Naive thymus-derived CD4-positive, alpha-beta T cell (primary cell): ENCODE measurements at regions not wholly inside any gene's neighbourhood (a gene's known extent, or its start where the extent isn't known, plus 50 kb on each side); places are given as distances from the start of the nearest gene placed in this dataset.

Source experiments
- ATAC-seq: fragments of 150-1000 bp; cut with Tn5 transposase; 2 replicates; pipeline ENCODE4 v1.10.0; 2021; ENCODE audit warnings: mild to moderate bottlenecking, moderate library complexity
- CTCF ChIA-PET: fragments of 350-600 bp; sonication (Branson Sonifier 250); formaldehyde crosslinking; loops from one replicate; lab custom pipeline; 2021; ENCODE audit warnings: antibody characterized with exemption; lab: Charles Lee
- POLR2A ChIA-PET: fragments of 350-600 bp; sonication (Branson Sonifier 250); formaldehyde crosslinking; loops from one replicate; lab custom pipeline; 2021; ENCODE audit warnings: antibody characterized with exemption, inconsistent platforms; lab: Charles Lee
- DNase-seq, 9 donors: peaks; one replicate each; pipeline versions ENCODE4 v3.0.0 to v3.0.0-alpha.2; 2020 to 2022; ENCODE audit warnings: mixed read lengths in 1 of 9
- H3K27ac ChIP-seq: one replicate; pipeline ENCODE4 v1.7.0; 2013; ENCODE audit warnings: mild to moderate bottlenecking, low read depth, low read length, moderate library complexity
- H3K27me3 ChIP-seq, 2 donors: one replicate each; pipeline ENCODE4 v1.7.0; 2013; ENCODE audit warnings: low read length in 2 of 2, mild to moderate bottlenecking in 2 of 2, moderate library complexity in 2 of 2; ENCODE audit not compliant: control insufficient read depth in 2 of 2, insufficient read depth in 2 of 2
- H3K36me3 ChIP-seq, 3 experiments: 1 replicate in 2 of 3; 2 replicates in 1 of 3; pipeline ENCODE4 v1.7.0; 2013; ENCODE audit warnings: low read length in 3 of 3, mild to moderate bottlenecking in 3 of 3, moderate library complexity in 1 of 3; ENCODE audit not compliant: insufficient read depth in 3 of 3, control insufficient read depth in 2 of 3
- H3K4me1 ChIP-seq, 2 donors: one replicate each; pipeline ENCODE4 v1.7.0; 2013; ENCODE audit warnings: low read length in 2 of 2, mild to moderate bottlenecking in 2 of 2, moderate library complexity in 1 of 2; ENCODE audit not compliant: control insufficient read depth in 2 of 2, insufficient read depth in 2 of 2
- H3K4me3 ChIP-seq: 2 replicates; pipeline ENCODE4 v1.7.0; 2013; ENCODE audit warnings: mild to moderate bottlenecking, low read length
- H3K9me3 ChIP-seq, 3 experiments: 1 replicate in 2 of 3; 2 replicates in 1 of 3; pipeline ENCODE4 v1.7.0; 2013; ENCODE audit warnings: low read length in 3 of 3; ENCODE audit not compliant: control insufficient read depth in 2 of 3
- H3K27ac Mint-ChIP-seq, 9 donors: one replicate each; pipeline ENCODE4 v1.8.0; 2020 to 2022; ENCODE audit warnings: mixed read lengths in 9 of 9, mild to moderate bottlenecking in 8 of 9, moderate library complexity in 5 of 9, inconsistent platforms in 2 of 9
- H3K27me3 Mint-ChIP-seq, 5 donors: one replicate each; pipeline ENCODE4 v1.8.0; 2021 to 2022; ENCODE audit warnings: mixed read lengths in 5 of 5, mild to moderate bottlenecking in 1 of 5
- H3K36me3 Mint-ChIP-seq, 5 donors: one replicate each; pipeline ENCODE4 v1.8.0; 2020 to 2022; ENCODE audit warnings: mixed read lengths in 5 of 5, mild to moderate bottlenecking in 3 of 5, inconsistent platforms in 1 of 5
- H3K4me1 Mint-ChIP-seq, 7 donors: one replicate each; pipeline ENCODE4 v1.8.0; 2020 to 2022; ENCODE audit warnings: mixed read lengths in 7 of 7, mild to moderate bottlenecking in 3 of 7, inconsistent platforms in 1 of 7
- H3K4me3 Mint-ChIP-seq, 10 donors: one replicate each; pipeline ENCODE4 v1.8.0; 2020 to 2022; ENCODE audit warnings: mild to moderate bottlenecking in 10 of 10, mixed read lengths in 10 of 10, moderate library complexity in 6 of 10, inconsistent platforms in 2 of 10
- H3K9me3 Mint-ChIP-seq, 11 donors: one replicate each; pipeline ENCODE4 v1.8.0; 2020 to 2022; ENCODE audit warnings: mixed read lengths in 11 of 11, mild to moderate bottlenecking in 4 of 11, inconsistent platforms in 1 of 11, moderate library complexity in 1 of 11
- intact Hi-C, 2 donors: fragments of 100-400 bp; cut with micrococcal nuclease; formaldehyde crosslinking; loops; one replicate each; pipeline ENCODE4 v1.15.1; 2023

GRCh38 chr20:7231303-7231702 is 463.8 kb downstream of the BMP2 start:
- no peaks in the 10 kb centered on the region for H3K4me1 ChIP-seq
- peaks cover 0 to 3% (median 0%) of the 10 kb centered on the region in 3 experiments for H3K9me3 ChIP-seq
- H3K36me3 ChIP-seq: no peaks in the 10 kb centered on the region
- Mint-ChIP-seq H3K4me3 (no peak overlapping the region), H3K27ac (no peak overlapping the region), H3K27me3 (no peaks in the 10 kb centered on the region), H3K9me3 (peaks cover 0 to 27% (median 10%) of the 10 kb centered on the region in 11 donors), H3K36me3 (no peaks in the 10 kb centered on the region), H3K4me1 (no peaks in the 10 kb centered on the region)
- no peak for DNase-seq
- ATAC-seq: no peak
- intact Hi-C loops: no loop called here
- H3K4me3 ChIP-seq: no peak overlapping the region
- ChIA-PET CTCF (no interaction called here), POLR2A (no interaction called here)
- no peak overlapping the region for H3K27ac ChIP-seq
- no peaks in the 10 kb centered on the region for H3K27me3 ChIP-seq

- Mint-ChIP-seq H3K4me1 (no peaks in the 10 kb centered on the region), H3K27me3 (no peaks in the 10 kb centered on the region), H3K9me3 (peaks cover 0 to 27% (median 7%) of the 10 kb centered on the region in 11 donors), H3K4me3 (no peak overlapping the region), H3K27ac (no peak overlapping the region), H3K36me3 (no peaks in the 10 kb centered on the region)
- DNase-seq (no peak), ATAC-seq (no peak)
- Histone ChIP-seq H3K4me1 (no peaks in the 10 kb centered on the region), H3K4me3 (no peak overlapping the region), H3K9me3 (peaks cover 0 to 7% (median 0%) of the 10 kb centered on the region in 3 experiments), H3K27ac (no peak overlapping the region), H3K27me3 (no peaks in the 10 kb centered on the region), H3K36me3 (no peaks in the 10 kb centered on the region)
- intact Hi-C loops: no loop called here
- ChIA-PET POLR2A (no interaction called here), CTCF (no interaction called here)
Observed at GRCh38 chr20:7232796-7233195, 465.3 kb downstream of the BMP2 start.

GRCh38 chr20:7237251-7237650 is 469.8 kb downstream of the BMP2 start:
- H3K9me3 Mint-ChIP-seq: peaks cover 0 to 30% (median 6%) of the 10 kb centered on the region in 11 donors
- intact Hi-C loops: no loop called here
- ChIA-PET CTCF (no interaction called here), POLR2A (interaction anchor here (0.5 kb wide), 1 partner anchor 16 kb away, joined by 4 read pairs; no protein-coding TSS in a partner anchor)
- ATAC-seq (no peak), DNase-seq (no peak)
- H3K27ac Mint-ChIP-seq: no peak overlapping the region
- H3K27me3 Mint-ChIP-seq: no peaks in the 10 kb centered on the region
- H3K4me3 Mint-ChIP-seq: no peak overlapping the region
- no peaks in the 10 kb centered on the region for H3K27me3 ChIP-seq
- peaks cover 0 to 7% (median 0%) of the 10 kb centered on the region in 3 experiments for H3K9me3 ChIP-seq
- no peak overlapping the region for H3K4me3 ChIP-seq
- H3K4me1 Mint-ChIP-seq: no peaks in the 10 kb centered on the region
- no peaks in the 10 kb centered on the region for H3K36me3 Mint-ChIP-seq
- no peaks in the 10 kb centered on the region for H3K4me1 ChIP-seq
- no peaks in the 10 kb centered on the region for H3K36me3 ChIP-seq
- no peak overlapping the region for H3K27ac ChIP-seq

- Histone ChIP-seq H3K4me1 (no peaks in the 10 kb centered on the region), H3K4me3 (no peak overlapping the region), H3K27me3 (no peaks in the 10 kb centered on the region), H3K9me3 (peaks cover 0 to 7% (median 0%) of the 10 kb centered on the region in 3 experiments), H3K27ac (no peak overlapping the region), H3K36me3 (no peaks in the 10 kb centered on the region)
- Mint-ChIP-seq H3K36me3 (no peaks in the 10 kb centered on the region), H3K4me3 (no peak overlapping the region), H3K27me3 (no peaks in the 10 kb centered on the region), H3K27ac (no peak overlapping the region), H3K4me1 (no peaks in the 10 kb centered on the region), H3K9me3 (peaks cover 0 to 24% (median 2%) of the 10 kb centered on the region in 11 donors)
- intact Hi-C loops: no loop called here
- ATAC-seq (no peak), DNase-seq (no peak)
- ChIA-PET CTCF (no interaction called here), POLR2A (no interaction called here)
Observed at GRCh38 chr20:7240490-7240889, 473.0 kb downstream of the BMP2 start.

GRCh38 chr20:7248281-7249201 is 481.1 kb downstream of the BMP2 start:
- Mint-ChIP-seq H3K9me3 (peaks cover 0 to 16% (median 4%) of the 10 kb centered on the region in 11 donors), H3K27me3 (no peaks in the 10 kb centered on the region), H3K4me3 (no peak overlapping the region), H3K4me1 (no peaks in the 10 kb centered on the region), H3K36me3 (no peaks in the 10 kb centered on the region), H3K27ac (no peak overlapping the region)
- no peak for ATAC-seq
- H3K36me3 ChIP-seq: no peaks in the 10 kb centered on the region
- no peaks in the 10 kb centered on the region for H3K9me3 ChIP-seq
- no peak for DNase-seq
- no peak overlapping the region for H3K4me3 ChIP-seq
- no peaks in the 10 kb centered on the region for H3K4me1 ChIP-seq
- no peak overlapping the region for H3K27ac ChIP-seq
- ChIA-PET POLR2A (no interaction called here), CTCF (no interaction called here)
- no peaks in the 10 kb centered on the region for H3K27me3 ChIP-seq
- intact Hi-C loops: no loop called here

- Histone ChIP-seq H3K4me1 (no peaks in the 10 kb centered on the region), H3K4me3 (no peak overlapping the region), H3K36me3 (no peaks in the 10 kb centered on the region), H3K9me3 (no peaks in the 10 kb centered on the region), H3K27me3 (no peaks in the 10 kb centered on the region), H3K27ac (no peak overlapping the region)
- POLR2A ChIA-PET: no interaction called here
- H3K4me3 Mint-ChIP-seq: no peak overlapping the region
- H3K4me1 Mint-ChIP-seq: no peaks in the 10 kb centered on the region
- H3K27me3 Mint-ChIP-seq: no peaks in the 10 kb centered on the region
- DNase-seq (no peak), ATAC-seq (no peak)
- CTCF ChIA-PET: no interaction called here
- no peak overlapping the region for H3K27ac Mint-ChIP-seq
- intact Hi-C loops: no loop called here
- no peaks in the 10 kb centered on the region for H3K36me3 Mint-ChIP-seq
- H3K9me3 Mint-ChIP-seq: peaks cover 0 to 13% (median 4%) of the 10 kb centered on the region in 11 donors
Observed at GRCh38 chr20:7250337-7250736, 482.9 kb downstream of the BMP2 start.

GRCh38 chr20:7257099-7257498 is 489.6 kb downstream of the BMP2 start:
- Histone ChIP-seq H3K9me3 (no peaks in the 10 kb centered on the region), H3K27ac (no peak overlapping the region), H3K4me3 (no peak overlapping the region), H3K4me1 (no peaks in the 10 kb centered on the region), H3K27me3 (no peaks in the 10 kb centered on the region), H3K36me3 (no peaks in the 10 kb centered on the region)
- intact Hi-C loops: no loop called here
- Mint-ChIP-seq H3K36me3 (no peaks in the 10 kb centered on the region), H3K9me3 (peaks cover 0 to 14% (median 3%) of the 10 kb centered on the region in 11 donors), H3K27ac (no peak overlapping the region), H3K4me1 (no peaks in the 10 kb centered on the region), H3K27me3 (no peaks in the 10 kb centered on the region), H3K4me3 (no peak overlapping the region)
- ChIA-PET POLR2A (no interaction called here), CTCF (no interaction called here)
- no peak for DNase-seq
- ATAC-seq: no peak
